K562 (cell line): ENCODE measurements at regions not wholly inside any gene's neighbourhood (a gene's known extent, or its start where the extent isn't known, plus 50 kb on each side); places are given as distances from the start of the nearest gene placed in this dataset.
A peak's percentile ranks its signal among the peaks of the same experiment; 100 is the strongest.

ENCODE experiments used
- ATAC-seq: fragments of 200-7000 bp; cut with Tn5 transposase; 3 replicates; pipeline ENCODE4 v1.9.1; 2020; ENCODE audit warnings: moderate library complexity
- BruUV-seq: library from RNA; stranded (reverse); fragments of 400-500 nt; replicated peaks from 2 replicates; lab custom pipeline; 2021; lab: Mats Ljungman, UMichigan
- CTCF ChIA-PET: fragments of 300-600 bp; formaldehyde crosslinking; extraction: SDS; loops from one replicate; lab custom pipeline; 2021; ENCODE audit warnings: low intra/inter-chr PET ratio; lab: Yijun Ruan, JAX
- POLR2A ChIA-PET: fragments of 300-600, 350-650 bp; sonication (Branson Sonifier 250); formaldehyde crosslinking; extraction: SDS; loops from one replicate; lab custom pipeline; 2021; ENCODE audit warnings: antibody characterized with exemption, inconsistent platforms; lab: Yijun Ruan, JAX
- DNase-seq, 4 experiments: peaks; one replicate each; pipeline versions ENCODE4 v3.0.0 to v3.0.0-alpha.2; 2011 to 2018; ENCODE audit warnings: low spot score in 3 of 4, mixed read lengths in 3 of 4; ENCODE audit errors: extremely low read depth in 1 of 4
- FAIRE-seq: peaks from 2 replicates; lab custom pipeline; 2011; peaks lifted over from hg19 to GRCh38; lab: Jason Lieb, UNC
- H2AFZ ChIP-seq: 2 replicates; pipeline ENCODE4 v1.6.0; 2011; ENCODE audit warnings: low read depth, low read length, control low read depth, inconsistent platforms
- H3K27ac ChIP-seq: fragments of 200-600 bp; 3 replicates; pipeline ENCODE4 v1.8.0; 2011; ENCODE audit warnings: low read depth, mild to moderate bottlenecking, control low read depth, inconsistent platforms, low read length, moderate library complexity, mixed read lengths; ENCODE audit errors: extremely low read depth
- H3K27me3 ChIP-seq, 2 experiments: fragments of 300-600 bp in 1 of 2; 2 replicates in 1 of 2; 3 replicates in 1 of 2; pipeline versions ENCODE4 v1.6.0 to v1.8.0; 2011; ENCODE audit warnings: inconsistent platforms in 2 of 2, low read length in 2 of 2, mild to moderate bottlenecking in 1 of 2, mixed read lengths in 1 of 2, moderate library complexity in 1 of 2; ENCODE audit not compliant: control insufficient read depth in 2 of 2, insufficient read depth in 2 of 2
- H3K36me3 ChIP-seq: fragments of 300-600 bp; 3 replicates; pipeline ENCODE4 v1.8.0; 2011; ENCODE audit warnings: mild to moderate bottlenecking, low read length, inconsistent platforms; ENCODE audit not compliant: control insufficient read depth, insufficient read depth
- H3K4me1 ChIP-seq, 2 experiments: fragments of 200-600 bp in 1 of 2; replicated peaks in 1 of 2; 2 replicates in 1 of 2; 3 replicates in 1 of 2; pipeline versions ENCODE4 v1.5.1 to v1.8.0; 2011; ENCODE audit warnings: inconsistent platforms in 2 of 2, low read length in 2 of 2, mild to moderate bottlenecking in 1 of 2, mixed read lengths in 1 of 2, moderate library complexity in 1 of 2; ENCODE audit not compliant: control insufficient read depth in 2 of 2, insufficient read depth in 2 of 2
- H3K4me2 ChIP-seq: 2 replicates; pipeline ENCODE4 v1.6.1; 2011; ENCODE audit warnings: low read length, control low read depth, inconsistent platforms, mixed read lengths; ENCODE audit not compliant: insufficient read depth
- H3K4me3 ChIP-seq: fragments of 200-600 bp; sonication (generic), shearing (Covaris generic); 2 replicates; pipeline ENCODE4 v1.5.1; 2016; ENCODE audit warnings: control low read depth, inconsistent platforms
- H3K79me2 ChIP-seq: fragments of 200-600 bp; 3 replicates; pipeline ENCODE4 v1.8.0; 2011; ENCODE audit warnings: low read length, inconsistent platforms; ENCODE audit not compliant: control insufficient read depth, insufficient read depth
- H3K9ac ChIP-seq, 2 experiments: 2 replicates each; pipeline versions ENCODE4 v1.6.0 to v1.6.1; 2011; ENCODE audit warnings: low read depth in 2 of 2, low read length in 2 of 2, control low read depth in 1 of 2, inconsistent platforms in 1 of 2, mild to moderate bottlenecking in 1 of 2, mixed read lengths in 1 of 2; ENCODE audit not compliant: insufficient read depth in 1 of 2
- H3K9me1 ChIP-seq: one replicate; pipeline ENCODE4 v1.6.0; 2011; ENCODE audit warnings: inconsistent platforms, mild to moderate bottlenecking, low read length, moderate library complexity; ENCODE audit not compliant: control insufficient read depth, insufficient read depth
- H3K9me3 ChIP-seq: replicated peaks from 2 replicates; pipeline ENCODE4 v1.5.1; 2011; ENCODE audit warnings: low read depth, low read length, inconsistent platforms; ENCODE audit not compliant: control insufficient read depth, insufficient read depth
- H4K20me1 ChIP-seq: replicated peaks from 2 replicates; pipeline ENCODE4 v1.6.1; 2011; ENCODE audit warnings: low read length, inconsistent platforms, mixed read lengths; ENCODE audit not compliant: control insufficient read depth, insufficient read depth
- ARHGAP35 ChIP-seq: fragments of 450-650 bp; IDR thresholded peaks from 2 replicates; pipeline ENCODE4 v1.6.1; 2018; ENCODE audit not compliant: partially characterized antibody
- BCOR ChIP-seq: fragments of 450-650 bp; IDR thresholded peaks from 2 replicates; pipeline ENCODE4 v1.6.1; 2016
- CEBPZ ChIP-seq: fragments of 150-350 bp; IDR thresholded peaks from 2 replicates; pipeline ENCODE4 v1.6.1; 2014; ENCODE audit warnings: low read depth, mild to moderate bottlenecking, low read length, borderline replicate concordance
- EHMT2 ChIP-seq: fragments of 450-650 bp; IDR thresholded peaks from 2 replicates; pipeline ENCODE4 v1.6.1; 2018; ENCODE audit warnings: antibody characterized with exemption
- FOXJ2 ChIP-seq: fragments of 200-800 bp; sonication (Bioruptor generic); IDR thresholded peaks from 2 replicates; pipeline ENCODE4 v1.6.1; 2016; ENCODE audit warnings: missing genetic modification characterization, missing compliant biosample characterization
- KDM1A ChIP-seq, 2 experiments: fragments of 450-650 bp; IDR thresholded peaks; 2 replicates each; pipeline ENCODE4 v1.6.1; 2016; ENCODE audit warnings: mild to moderate bottlenecking in 2 of 2
- KLF10 ChIP-seq: fragments of 250-450 bp; sonication (Bioruptor Pico); IDR thresholded peaks from 2 replicates; pipeline ENCODE4 v1.6.1; 2021; ENCODE audit warnings: matching md5 sums
- RBM25 ChIP-seq: fragments of 200-400 bp; formaldehyde crosslinking; IDR thresholded peaks from 2 replicates; pipeline ENCODE4 v1.6.1; 2018; ENCODE audit warnings: low read length, low read depth, moderate library complexity; ENCODE audit not compliant: severe bottlenecking
- SAFB ChIP-seq: fragments of 200-400 bp; formaldehyde crosslinking; IDR thresholded peaks from 2 replicates; pipeline ENCODE4 v1.6.1; 2017; ENCODE audit warnings: low read depth, low read length, borderline replicate concordance
- SP1 ChIP-seq: sonication (generic); formaldehyde crosslinking; IDR thresholded peaks from 2 replicates; pipeline ENCODE4 v1.8.1; 2022; ENCODE audit warnings: mild to moderate bottlenecking, missing genetic modification reagents
- ZBTB40 ChIP-seq, 2 experiments: fragments of 450-650 bp in 1 of 2; sonication (generic) in 1 of 2; formaldehyde crosslinking in 1 of 2; IDR thresholded peaks; 2 replicates each; pipeline versions ENCODE4 v1.7.1 to v1.9.0; 2016 to 2022; ENCODE audit warnings: inconsistent platforms in 1 of 2, mild to moderate bottlenecking in 1 of 2, missing genetic modification reagents in 1 of 2
- ZFP36 ChIP-seq: fragments of 150-350 bp; IDR thresholded peaks from 2 replicates; pipeline ENCODE4 v1.6.1; 2018; ENCODE audit warnings: low read length, low read depth; ENCODE audit not compliant: partially characterized antibody
- WGBS: fragments of 100-300 bp; shearing (Covaris generic); methylation state at CpG from one replicate; pipeline ENCODE4 v1.1.6; 2016; ENCODE audit warnings: low coverage, mixed read lengths; ENCODE audit not compliant: insufficient coverage; ENCODE audit errors: missing lambda C conversion rate; 5-methylcytosine and 5-hydroxymethylcytosine counted together
- in situ Hi-C: fragments of 300-500 bp; cut with MboI; formaldehyde crosslinking; loops from 4 replicates; pipeline ENCODE4 v1.15.0; 2018; ENCODE audit warnings: inconsistent platforms, mixed read lengths
- intact Hi-C: fragments of 100-400 bp; cut with micrococcal nuclease; formaldehyde crosslinking; loops from 2 replicates; pipeline ENCODE4 v1.14.2; 2022

- Histone ChIP-seq H3K4me2 (no peak overlapping the region), H3K27ac (no peak overlapping the region), H4K20me1 (no peaks in the 10 kb centered on the region), H3K79me2 (no peaks in the 10 kb centered on the region), H3K4me1 (no peaks in the 10 kb centered on the region; a peak in 2 of 5 replicates), H3K4me3 (no peak overlapping the region), H2AFZ (no peak overlapping the region), H3K9me1 (no peaks in the 10 kb centered on the region), H3K27me3 (no peaks in the 10 kb centered on the region; a peak in 1 of 5 replicates), H3K36me3 (no peaks in the 10 kb centered on the region), H3K9ac (no peak overlapping the region), H3K9me3 (peaks cover 2% of the 10 kb centered on the region; the same call in 1 of the 2 replicates)
- FAIRE-seq (no peak), DNase-seq (no peak), ATAC-seq (no peak)
- 9% methylated on average over 1 of the region's 1 CpG for WGBS
- POLR2A ChIA-PET: no interaction called here
- CTCF ChIA-PET: no interaction called here
- in situ Hi-C loops: loop anchor here (5.0 kb wide), 1 partner anchor 76 kb away; no protein-coding TSS in a partner anchor
- intact Hi-C loops: no loop called here
- BruUV-seq: no TSS peak
- TF ChIP-seq ZFP36 (peak; percentile 39), BCOR (peak; percentile 82), SAFB (no peak), KLF10 (CRISPR knock-in tag) (no peak), SP1 (CRISPR knock-in tag) (no peak), CEBPZ (no peak), ZBTB40 (IDR thresholded peaks at IDR 0.05) (no peak), ZBTB40 (CRISPR knock-in tag; IDR thresholded peaks at IDR 0.05) (no peak), ARHGAP35 (no peak), FOXJ2 (tag) (no peak), KDM1A (IDR thresholded peaks at IDR 0.05) (peak in 1 of 2 experiments; percentile 68; a peak in 2 of 4 replicates), RBM25 (peak; percentile 77), EHMT2 (no peak)
Observed at GRCh38 chr11:69996451-69996850, 81.7 kb upstream of the ANO1 start.
